UCSD-AML1 (cell line): ENCODE measurements at regions not wholly inside any gene's neighbourhood (a gene's known extent, or its start where the extent isn't known, plus 50 kb on each side); places are given as distances from the start of the nearest gene placed in this dataset.
A peak's percentile ranks its signal among the peaks of the same experiment; 100 is the strongest.

Source experiments
- DNase-seq: peaks from one replicate; lab custom pipeline; 2025; ENCODE audit not compliant: unreplicated experiment; lab: John Stamatoyannopoulos, UW

DNA sequence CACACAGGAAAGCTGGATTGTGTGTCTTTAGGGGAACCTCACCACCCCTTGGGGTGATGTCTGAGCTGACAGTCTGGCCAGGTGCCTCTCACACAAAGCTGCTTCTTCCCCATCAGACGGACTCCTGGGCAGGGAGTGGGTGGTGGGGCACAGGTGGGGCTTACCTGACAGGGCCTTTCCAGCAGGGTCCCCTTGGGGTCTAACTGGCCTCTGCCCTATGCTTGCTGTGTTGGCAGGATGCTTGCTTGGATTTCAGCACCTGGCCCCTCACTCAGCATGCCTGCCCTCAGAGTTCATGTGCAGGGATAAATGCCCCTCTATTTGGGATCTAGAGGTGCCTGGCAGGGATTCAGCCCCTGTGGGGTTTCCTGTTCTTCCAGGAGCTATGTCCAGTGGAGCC, 496.9 kb upstream of the ZMIZ1 start:
- DNase-seq = no peak

DNA sequence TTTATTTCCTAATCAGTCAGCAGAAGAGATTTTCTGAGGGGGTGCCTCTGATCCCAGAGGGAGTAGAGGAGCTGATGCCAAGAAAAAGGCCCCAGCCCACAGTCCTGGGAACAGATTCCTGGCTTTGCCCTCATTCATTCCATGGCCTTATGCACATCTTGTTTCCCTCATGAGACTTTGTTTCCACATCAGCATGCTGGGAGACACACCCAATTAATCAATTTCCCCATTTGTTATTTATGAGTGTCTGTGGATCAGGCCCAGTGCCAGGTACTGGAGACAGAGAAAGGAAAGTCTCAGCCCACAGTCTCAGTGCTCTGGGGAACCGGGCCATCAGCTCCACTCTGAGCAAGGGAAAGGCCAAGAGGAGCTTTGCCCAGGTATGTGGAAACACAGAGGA, 496.2 kb upstream of the ZMIZ1 start:
- no peak for DNase-seq

DNA sequence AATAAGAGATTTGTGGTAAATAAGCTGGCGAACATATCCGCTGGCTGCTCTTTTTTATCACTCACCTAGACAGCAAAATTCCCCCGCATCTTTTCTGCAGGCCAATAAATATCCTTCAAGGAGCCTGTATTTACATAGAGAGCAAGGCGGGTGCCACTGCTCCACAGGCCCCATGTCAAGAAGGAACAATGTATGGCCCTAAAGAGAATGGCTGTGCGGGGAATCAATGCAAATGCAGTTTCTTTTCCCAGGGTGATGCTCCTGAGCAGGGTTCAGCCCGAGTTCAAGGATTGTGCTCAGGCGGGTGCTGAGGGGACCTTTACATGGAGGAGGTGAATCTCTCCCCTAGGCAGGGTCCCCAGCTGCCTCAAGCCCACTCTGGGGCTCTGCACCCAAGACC, 494.2 kb upstream of the ZMIZ1 start:
- no peak for DNase-seq

DNA sequence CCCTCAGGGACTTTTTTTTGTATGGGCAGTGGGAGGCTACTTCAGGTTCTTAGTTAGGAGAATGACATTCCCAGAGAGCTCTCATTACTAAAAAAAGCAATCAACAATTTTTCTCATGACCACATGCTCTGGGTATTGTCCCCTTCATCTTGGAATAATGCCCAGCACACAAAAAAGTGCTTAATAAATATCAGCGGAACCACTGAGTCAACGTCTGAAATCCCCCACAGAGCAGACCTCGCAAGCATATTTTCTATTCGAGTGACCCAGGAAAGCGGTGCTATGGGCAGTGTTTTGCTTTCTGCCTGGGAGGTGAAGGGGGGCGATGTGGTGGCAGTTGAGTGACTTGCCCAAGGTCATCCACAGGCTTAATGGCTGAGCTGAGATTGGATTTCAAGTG, 493.4 kb upstream of the ZMIZ1 start:
- no peak for DNase-seq

DNA sequence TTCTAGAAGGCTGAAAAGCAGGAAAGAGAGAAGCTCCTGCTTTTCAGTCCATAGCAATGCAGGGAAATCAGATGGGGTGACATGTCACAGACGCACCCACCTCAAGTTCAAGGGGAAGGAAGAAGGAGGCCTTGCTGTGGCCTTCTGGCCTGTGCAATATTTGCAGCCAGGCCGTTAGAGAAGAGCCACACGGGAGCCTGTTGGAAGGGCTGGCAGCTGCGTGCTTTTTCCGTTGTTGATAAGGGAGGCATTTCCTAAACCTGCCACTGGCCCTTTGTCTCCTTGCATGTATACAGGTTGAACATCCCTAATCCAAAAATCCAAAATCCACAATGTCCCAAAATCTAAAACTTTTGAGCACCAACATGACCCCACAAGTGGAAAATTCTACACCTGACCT, 492.5 kb upstream of the ZMIZ1 start:
- DNase-seq = peak; percentile 40

DNA sequence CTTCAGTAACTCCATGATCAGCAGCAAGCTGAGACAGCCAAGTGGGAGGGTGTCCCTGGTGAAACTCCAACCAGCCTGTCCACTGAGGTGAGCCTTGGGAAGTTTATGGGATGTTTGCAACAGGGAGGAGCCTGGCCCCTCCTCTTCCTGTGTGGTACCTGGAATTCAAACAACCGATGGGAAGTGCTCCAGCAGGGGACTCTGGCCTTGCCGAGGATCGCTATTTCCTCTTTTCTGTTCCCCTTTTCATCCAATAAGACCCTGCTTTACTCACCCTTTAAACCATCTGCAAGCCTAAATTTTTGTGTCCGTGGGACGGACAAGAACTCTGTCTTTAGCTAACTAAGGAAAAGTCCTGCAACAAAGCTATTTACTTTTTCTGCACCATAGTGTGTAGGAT, 491.1 kb upstream of the ZMIZ1 start:
- peak; percentile 61 for DNase-seq

DNA sequence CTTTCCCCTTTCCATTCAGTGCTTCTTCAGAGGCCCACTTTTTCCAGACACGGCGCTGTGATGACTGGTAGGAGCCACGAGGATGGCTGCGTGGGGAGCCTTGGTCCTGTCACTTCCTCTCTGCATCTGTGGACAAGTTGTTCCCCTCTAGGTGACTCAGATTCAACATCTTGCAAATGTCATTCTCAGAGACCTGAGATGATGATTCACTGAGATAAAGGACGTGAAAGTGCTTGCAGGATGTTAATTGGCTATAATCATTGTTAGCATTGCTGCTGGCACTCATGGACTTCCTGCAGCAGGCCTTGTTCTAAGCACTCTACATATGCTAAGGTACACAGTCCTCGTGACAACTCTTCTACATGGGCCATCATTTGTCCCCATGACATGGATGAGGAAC, 489.8 kb upstream of the ZMIZ1 start:
- peak; percentile 22 for DNase-seq

DNA sequence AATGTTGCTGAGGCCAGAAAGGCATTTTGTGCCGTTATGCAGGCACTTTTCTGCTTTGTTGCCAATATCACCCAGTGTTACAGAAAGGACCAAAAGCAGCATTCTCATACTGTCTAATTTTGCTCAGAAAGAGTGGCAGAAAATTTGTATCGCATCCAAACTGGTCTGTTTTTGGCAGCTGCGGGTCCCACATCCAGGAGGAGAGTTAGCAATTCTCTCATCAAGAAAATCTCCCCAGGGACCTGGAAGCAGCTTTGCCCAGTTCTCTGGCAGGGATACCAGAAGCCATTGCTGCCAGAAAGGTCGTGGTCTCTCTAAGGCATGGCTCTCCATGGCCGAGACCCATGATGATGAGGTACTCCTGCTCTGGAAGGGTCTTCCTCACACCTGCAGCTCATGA, 489.2 kb upstream of the ZMIZ1 start:
- no peak for DNase-seq

DNA sequence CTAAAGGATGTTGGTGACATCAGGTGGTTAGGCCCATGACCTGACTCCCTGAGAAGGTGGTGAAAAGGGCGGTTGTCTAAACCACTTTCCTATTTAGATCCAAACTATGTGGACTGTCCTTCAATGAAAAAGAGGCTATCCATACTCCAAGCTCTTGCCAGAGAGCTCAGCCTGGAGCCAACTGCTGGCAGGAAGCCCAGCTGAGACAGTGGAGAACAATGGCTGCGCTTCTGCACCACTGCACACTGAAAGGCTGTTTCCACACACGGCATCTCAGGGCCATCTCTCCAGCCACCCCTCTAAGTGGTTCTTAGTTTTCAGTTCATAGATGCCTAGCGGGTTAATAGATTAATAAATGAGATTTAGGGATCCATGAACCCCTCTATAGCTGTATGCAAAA, 488.8 kb upstream of the ZMIZ1 start:
- DNase-seq = no peak

DNA sequence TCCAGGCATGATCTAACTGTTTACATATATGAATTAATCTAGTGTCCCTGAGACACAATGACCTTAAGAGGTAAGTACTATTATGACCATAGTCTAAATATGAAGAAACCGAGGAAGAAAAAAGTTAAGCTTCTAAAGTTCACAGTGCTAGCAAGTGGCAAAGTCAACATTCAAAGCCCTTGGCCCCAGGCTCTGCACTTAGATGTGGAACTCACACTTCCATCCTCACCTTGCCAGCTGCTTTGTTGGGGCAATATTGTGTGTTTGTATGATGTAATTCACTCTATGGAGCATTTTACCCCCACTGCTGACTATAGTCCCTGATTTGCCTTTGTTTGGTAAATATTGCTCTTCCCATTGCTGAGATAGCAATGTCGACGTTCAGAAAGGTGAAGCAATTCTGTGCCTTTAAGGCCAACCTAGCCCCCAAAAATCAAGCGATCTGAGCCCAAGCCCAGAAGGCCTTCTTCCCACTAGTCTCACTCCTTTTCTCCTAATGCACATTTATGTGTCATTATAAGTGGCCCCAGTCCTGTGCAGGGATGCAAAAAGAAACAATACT, 487.6 kb upstream of the ZMIZ1 start:
- DNase-seq = no peak

DNA sequence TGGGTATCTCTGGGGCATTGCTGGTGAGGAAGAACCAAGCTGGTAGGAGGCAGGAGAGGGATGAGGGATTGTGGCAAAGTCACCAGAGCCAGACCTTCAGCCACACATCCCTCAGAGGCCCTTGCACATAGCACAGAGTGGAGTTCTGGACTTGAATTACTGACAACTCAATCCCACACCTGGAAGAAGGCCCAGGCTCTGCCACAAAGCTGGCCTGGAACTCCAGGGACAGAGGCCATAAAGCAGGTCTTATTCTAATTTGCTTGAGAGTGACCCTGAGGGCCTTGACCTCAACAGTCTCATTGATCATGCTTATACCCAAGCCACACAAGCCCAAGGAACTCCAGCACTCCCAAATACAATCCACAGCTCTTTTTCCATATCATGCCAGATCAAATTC, 486.2 kb upstream of the ZMIZ1 start:
- DNase-seq = no peak

DNA sequence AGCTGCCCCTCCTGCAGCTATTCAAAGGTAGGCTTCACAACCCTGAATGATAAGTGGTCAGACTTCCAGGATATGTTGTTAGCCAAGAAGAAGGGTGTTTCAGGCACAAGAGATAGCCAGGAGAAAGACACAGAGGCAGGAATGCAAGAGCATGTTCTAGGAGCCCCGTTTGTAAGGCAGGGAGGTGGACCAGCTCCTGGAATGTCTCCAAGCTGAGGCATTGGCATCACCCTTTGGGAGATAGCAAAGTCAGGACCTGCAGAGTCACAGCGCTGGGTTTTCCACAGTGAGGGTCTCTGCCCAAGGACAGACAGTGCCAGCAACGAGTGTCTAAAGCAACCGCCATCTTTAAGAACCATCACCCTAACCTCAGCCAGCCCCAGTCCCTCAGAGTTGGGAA, 484.5 kb upstream of the ZMIZ1 start:
- DNase-seq = no peak

DNA sequence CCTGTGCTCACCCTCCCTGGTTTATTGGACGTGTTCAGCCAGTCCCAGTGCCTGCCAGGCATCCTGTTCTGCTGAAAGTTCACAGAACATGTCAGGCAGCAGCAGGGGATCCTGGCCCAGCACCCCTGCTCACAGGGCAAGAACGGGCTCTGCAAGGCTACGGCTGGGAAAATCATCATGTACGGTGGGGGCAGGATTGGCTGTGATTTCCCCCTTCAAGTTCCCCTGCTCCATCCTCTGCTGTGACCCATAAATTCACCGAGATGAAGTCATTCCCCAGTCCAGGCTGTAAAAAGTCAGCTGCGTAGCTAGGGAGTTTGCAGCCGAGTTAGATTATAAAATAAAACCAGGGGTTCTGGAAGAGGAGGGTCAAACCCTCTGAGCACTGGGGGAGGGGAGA, 484.1 kb upstream of the ZMIZ1 start:
- no peak for DNase-seq

DNA sequence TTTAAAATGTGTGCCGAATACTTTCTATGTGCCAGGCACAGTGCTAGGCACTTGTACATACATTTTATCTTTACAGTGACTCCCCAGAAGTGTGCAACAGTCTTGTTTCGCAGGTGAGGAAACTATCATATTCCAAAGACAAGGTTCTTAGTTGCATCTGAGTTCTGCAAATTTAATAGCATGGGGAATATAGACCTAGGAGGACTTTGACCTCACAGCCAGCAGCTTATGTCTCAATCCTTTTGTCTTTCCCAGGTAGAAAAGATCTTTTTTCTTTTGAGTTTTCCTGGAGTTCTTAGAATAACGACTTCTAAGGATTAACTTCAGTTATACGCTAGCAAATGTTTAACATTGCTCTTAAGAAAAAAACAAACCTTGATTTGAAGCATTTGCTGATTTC, 482.8 kb upstream of the ZMIZ1 start:
- no peak for DNase-seq

DNA sequence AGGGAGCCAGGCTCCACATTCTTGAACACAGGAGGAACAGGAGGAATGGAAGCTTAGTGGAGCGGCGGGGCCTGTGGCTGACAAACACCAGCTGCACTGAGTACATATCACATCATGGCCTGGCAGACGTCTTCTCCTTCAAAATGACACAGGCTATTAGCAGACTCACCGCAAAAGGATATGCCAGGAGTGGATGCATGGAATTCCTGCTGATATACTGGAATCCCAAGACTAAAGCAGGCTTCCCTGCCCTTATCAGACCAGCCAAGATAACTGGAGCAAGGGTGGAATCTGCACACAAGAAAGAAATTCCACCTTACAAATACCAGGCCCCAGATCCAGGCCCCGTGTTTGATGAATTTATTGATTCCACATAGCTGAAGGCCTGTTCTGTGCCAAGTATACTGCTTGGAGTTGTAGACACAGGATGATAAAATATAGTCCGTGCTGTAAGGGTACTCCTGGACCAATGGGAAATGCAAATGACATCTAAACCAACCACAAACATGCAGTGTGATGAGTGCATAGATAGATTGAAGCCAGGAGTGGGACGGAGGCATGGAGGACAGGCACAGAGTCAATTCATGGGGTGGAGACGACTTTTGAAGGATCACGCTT, 480.5 kb upstream of the ZMIZ1 start:
- no peak for DNase-seq

DNA sequence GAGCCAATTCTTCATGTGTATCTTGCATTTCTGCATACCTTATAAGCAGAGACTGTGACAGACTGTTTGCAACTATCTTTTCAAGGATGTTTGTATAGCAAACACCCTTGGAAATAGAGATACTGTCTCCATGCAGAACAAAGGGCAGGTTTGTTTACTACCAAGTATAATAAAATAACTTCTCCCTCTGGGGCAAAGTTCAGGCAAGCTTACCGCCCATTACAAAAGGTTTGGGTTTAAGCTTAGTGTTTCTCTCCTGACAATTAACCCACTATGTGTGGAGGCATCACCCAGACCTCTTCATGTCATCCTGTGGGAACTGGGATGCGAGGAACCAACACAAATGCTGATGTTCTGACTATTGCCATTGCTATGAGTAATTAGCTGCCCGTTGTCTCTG, 479.1 kb upstream of the ZMIZ1 start:
- no peak for DNase-seq

DNA sequence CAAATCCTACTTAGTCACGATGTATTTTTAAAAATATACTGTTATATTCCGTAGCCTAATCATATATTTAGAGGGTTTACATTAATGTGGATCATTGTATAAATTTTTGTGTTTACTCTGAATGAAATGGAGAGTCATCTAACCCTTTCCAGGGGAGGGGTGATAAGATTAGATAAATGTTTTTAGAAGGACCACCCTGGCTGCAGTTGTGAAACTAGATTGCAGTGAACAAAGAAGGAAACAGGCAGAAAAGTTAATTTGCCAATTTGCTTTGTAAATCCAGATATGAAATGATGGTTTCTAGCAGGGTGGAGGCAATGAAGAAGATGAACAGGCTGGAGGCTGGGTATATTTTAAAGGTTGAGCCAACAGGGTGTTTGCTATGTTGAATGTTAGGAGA, 477.7 kb upstream of the ZMIZ1 start:
- DNase-seq = no peak

DNA sequence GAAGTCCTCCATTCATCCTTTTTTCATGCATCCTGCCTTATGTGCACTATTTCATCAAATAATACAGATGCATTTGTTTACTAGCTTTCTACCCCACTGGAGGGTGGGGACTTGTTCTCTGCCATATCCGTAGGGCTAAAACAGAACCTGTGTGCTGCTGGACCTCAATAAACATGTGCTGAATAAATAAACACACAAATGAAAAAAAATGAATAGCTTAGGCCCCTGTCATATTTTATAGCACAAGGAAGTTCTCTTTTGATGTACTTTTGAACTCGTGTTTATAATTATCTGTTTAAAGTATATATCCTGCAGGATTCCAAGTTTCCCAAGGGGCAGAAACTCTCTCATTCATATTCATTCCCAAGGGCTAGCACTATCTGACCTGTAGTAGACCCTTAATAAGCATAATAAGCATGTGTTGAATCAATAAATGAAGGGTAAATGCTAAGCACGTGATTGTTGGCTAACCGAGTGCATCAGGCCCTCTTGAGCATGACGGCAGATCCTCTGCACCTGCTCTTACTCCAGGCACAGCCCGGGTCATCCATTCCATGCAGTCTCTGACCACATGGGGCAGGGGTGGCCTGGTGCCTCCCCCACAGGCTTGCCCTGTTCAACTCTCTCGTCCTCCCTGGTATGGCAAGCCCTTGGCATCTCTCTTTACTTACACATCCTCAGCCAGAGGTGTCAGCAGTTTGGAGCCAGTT, 474.1 kb upstream of the ZMIZ1 start:
- no peak for DNase-seq

DNA sequence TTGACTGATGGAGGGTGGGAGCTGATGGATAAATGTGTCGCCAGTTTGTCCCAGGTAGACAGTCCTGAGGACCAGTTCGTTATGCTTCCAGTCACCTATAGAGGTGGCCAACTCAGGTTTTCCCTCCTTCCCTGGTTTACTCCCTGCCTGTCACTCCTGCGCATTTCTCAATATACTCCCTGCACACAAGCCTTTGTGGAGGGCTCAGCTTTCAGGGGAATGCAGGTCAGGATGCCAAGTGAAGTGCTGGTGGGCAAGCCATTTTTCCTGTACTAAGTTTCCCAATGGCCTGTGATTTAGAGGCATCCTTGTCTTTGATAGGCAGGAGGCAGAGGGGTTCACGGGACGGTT, 473.5 kb upstream of the ZMIZ1 start:
- no peak for DNase-seq

DNA sequence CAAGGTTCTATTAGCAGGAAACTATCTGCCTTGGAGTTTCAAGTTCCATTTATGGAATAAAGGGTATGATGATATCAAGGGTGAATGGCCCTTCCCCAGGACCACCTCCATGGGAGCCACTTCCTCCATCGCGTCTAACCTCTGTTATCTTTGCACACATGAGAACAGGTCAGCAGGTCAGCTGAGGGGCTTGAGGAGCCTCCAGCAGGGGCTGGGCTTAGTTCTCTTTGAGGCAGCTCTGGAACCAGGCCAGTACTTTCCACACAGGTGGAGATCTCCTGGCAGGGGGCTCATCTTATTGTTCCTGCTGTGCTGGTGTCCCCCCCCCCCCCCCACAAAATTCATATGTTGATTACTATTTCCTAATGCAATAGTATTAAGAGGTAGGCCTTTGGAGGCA, 472.2 kb upstream of the ZMIZ1 start:
- no peak for DNase-seq

DNA sequence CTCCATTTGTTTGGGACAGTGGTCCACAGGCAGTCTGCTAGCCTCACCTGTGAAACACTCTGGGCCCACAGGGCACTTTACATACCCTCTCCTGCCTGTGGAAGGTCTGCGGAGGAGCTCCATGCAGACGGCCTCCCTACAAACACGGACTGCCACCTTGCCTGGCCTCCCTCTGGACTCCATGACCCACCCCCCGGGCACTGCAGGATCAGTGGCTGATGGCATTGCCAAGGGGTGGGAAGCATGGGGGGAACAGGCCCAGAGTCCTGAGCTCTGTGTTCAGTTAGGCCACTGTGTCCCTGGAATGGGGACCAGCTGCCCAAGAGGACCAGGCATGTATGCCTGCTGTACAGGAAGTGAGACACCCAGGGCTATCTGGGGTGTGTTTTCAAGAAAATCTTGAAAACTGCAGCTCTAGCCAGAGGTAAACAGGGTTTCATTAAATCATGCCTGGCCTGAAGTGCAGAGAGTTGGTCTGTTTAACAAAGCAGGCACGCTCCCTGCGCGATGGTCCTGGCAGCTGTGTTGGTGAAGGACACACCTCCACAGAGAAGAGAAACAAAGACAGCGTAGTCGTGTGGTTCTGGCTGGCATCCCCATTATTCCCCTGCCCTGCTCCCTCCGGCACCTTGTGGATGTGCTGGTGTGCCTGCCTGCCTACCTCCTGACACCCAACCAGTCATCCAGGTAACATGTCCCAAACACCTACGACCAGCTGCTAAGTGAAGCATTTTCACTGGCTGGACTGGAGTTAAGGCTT, 470.8 kb upstream of the ZMIZ1 start:
- DNase-seq = no peak

DNA sequence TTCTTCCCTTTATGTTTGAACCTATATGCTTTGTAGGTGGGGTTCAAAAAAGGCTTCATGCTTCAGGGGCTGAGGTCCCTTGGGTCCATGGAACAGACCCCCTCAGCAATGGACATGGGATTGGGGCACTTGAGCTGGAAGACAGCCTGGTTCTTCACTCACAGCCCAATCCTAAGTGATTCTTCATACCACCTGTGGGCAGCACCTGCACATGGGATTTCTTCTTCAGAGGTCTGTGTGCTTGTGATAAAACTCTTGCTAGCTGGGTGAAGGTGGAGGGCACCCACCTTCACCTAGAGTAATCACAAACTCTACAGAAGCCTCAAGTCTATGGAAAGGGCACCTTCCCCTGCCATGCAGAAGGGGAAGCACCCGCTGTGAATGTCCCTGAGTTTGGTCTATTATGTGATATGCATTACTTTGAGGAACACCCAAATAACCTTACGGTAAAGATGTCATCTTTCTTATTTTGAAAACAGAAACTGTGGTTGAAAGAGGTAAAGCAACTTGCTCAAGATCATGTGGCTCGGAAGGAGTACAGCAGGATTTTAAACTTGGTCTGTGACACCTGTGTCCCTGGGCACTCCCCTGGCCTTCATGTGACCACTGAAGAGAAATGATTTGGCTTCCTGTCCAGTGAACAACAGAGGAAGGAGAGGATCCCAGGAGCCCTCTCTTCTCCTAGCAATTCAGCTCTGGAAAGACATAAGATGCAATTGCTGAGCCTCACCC, 469.5 kb upstream of the ZMIZ1 start:
- DNase-seq = no peak
